WERI-Rb-1 (cell line): ENCODE measurements at regions not wholly inside any gene's neighbourhood (a gene's known extent, or its start where the extent isn't known, plus 50 kb on each side); places are given as distances from the start of the nearest gene placed in this dataset.
"Not testable (repeated sequence)": the region's sequence is repeated elsewhere in the genome, so short reads cannot be mapped to it uniquely, and the experiment has no call there.

Experiments used
- DNase-seq: peaks from one replicate; pipeline ENCODE4 v3.0.0-alpha.2; 2020
- H3K27ac ChIP-seq: fragments of 250-450 bp; sonication (Bioruptor Pico); 2 replicates; pipeline ENCODE4 v1.5.1; 2020; ENCODE audit warnings: mild to moderate bottlenecking, moderate library complexity
- H3K27me3 ChIP-seq: fragments of 250-450 bp; sonication (Bioruptor Pico); 2 replicates; pipeline ENCODE4 v1.5.1; 2021; ENCODE audit warnings: mild to moderate bottlenecking, low read depth, moderate library complexity; ENCODE audit not compliant: insufficient read depth, severe bottlenecking
- H3K36me3 ChIP-seq: fragments of 250-450 bp; sonication (Bioruptor Pico); 2 replicates; pipeline ENCODE4 v1.5.1; 2020; ENCODE audit warnings: mild to moderate bottlenecking, moderate library complexity
- H3K4me3 ChIP-seq: 2 replicates; pipeline ENCODE4 v1.5.1; 2011; ENCODE audit warnings: low read depth, mild to moderate bottlenecking, control low read depth, low read length
- H3K9me3 ChIP-seq: fragments of 250-450 bp; sonication (Bioruptor Pico); 2 replicates; pipeline ENCODE4 v1.5.1; 2021; ENCODE audit warnings: mild to moderate bottlenecking, moderate library complexity; ENCODE audit not compliant: severe bottlenecking
- TF ChIP-seq, protein P1 (sequence below): IDR thresholded peaks from 2 replicates; pipeline ENCODE4 v1.5.1; 2011; ENCODE audit warnings: low read depth, mild to moderate bottlenecking, control low read depth, inconsistent platforms, low read length

DNA sequence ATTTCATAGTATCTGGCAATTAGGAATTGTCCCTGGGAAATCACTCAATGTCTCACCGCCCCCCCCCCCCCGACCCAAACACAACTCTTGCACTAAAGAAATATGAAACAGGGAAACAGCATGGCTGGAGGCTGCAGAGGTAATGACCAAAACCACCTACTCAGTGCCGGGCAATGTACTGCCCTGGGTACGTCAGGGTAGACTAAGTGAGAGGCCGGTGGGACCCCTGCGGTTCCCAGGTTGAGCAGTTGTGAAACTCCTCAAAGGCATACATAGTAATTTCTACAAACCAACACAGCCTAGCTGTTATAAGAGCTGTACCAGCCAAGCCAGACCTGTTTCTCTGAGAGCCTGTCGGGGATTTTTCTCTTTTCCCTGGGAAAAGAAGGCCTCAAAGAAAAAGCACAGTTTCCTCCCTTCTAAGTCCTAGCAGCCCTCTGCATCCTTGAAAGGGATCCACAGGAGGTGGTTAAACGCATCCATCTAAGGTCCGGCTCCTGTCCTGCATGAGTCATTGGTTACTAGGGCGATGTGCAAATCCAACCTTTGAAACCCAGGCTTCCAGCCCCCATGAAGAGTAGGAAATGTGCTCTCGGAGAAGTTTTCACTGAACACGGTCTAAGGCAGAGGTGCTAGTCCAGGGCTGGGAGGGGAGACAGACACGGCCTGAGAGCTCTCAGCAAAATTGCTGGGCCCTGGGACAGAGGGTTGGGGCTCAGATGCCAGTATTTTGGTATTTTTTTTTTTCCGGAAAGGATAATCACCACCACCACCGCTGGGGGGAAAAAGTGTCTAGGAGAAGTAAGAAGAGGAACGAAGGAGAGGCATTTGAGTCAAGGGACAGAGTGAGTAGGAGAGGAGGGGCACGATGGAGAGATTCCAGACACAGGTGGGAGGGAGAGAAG is 172.8 kb downstream of the ATP6V0E2 start:
- not testable (repeated sequence) for H3K36me3 ChIP-seq, H3K27ac ChIP-seq, DNase-seq, H3K9me3 ChIP-seq, H3K27me3 ChIP-seq
- peak overlapping the region; percentile 68 for H3K4me3 ChIP-seq

DNA sequence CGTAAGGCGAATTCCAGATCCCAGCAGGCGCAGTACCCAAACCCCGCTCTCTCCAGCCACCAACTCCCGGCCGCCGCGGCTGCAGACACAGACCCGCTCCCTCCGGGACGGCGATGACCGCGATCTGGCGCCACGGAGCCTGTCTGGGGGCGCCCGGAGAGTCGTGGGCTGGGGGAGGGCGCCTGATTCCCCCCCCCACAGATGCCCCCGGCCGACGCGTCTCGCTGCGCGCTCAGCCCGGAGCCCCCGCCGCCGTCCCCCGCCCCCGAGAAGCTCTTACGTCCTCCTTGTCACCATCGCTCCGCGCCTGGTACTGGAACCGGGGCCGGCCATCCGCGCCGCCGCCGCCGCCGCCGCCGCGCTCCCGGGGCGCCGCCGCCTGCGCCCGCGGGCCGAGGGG is 173.6 kb downstream of the ATP6V0E2 start:
- peak overlapping the region; percentile 68 for H3K4me3 ChIP-seq
- H3K36me3 ChIP-seq, H3K27ac ChIP-seq, H3K9me3 ChIP-seq, H3K27me3 ChIP-seq: not testable (repeated sequence)
- peak; percentile 34 for DNase-seq

DNA sequence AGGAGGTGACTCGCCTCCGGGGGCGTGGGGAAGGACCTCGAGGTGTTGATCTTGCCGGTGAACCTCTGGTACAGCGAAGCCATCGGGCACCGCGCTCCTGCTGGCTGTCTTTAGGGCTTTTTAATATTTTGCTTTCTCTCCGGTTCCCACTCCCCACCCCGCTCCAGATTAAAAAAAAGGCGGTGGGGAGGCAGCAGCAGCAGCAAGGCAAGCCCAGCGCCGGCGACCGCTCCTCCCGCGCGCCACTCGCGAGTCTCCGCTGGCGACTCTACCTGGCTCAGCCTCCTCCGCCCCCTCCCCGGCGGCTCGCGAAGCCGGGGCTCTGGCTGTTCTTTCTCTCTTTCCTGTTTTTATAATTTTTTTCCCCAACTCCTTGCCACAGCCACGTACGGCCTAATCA is 174.0 kb downstream of the ATP6V0E2 start:
- H3K9me3 ChIP-seq, H3K27me3 ChIP-seq, H3K36me3 ChIP-seq: not testable (repeated sequence)
- peak overlapping the region; percentile 68 for H3K4me3 ChIP-seq
- peak overlapping the region; percentile 66 for H3K27ac ChIP-seq
- DNase-seq = peak; percentile 27

DNA sequence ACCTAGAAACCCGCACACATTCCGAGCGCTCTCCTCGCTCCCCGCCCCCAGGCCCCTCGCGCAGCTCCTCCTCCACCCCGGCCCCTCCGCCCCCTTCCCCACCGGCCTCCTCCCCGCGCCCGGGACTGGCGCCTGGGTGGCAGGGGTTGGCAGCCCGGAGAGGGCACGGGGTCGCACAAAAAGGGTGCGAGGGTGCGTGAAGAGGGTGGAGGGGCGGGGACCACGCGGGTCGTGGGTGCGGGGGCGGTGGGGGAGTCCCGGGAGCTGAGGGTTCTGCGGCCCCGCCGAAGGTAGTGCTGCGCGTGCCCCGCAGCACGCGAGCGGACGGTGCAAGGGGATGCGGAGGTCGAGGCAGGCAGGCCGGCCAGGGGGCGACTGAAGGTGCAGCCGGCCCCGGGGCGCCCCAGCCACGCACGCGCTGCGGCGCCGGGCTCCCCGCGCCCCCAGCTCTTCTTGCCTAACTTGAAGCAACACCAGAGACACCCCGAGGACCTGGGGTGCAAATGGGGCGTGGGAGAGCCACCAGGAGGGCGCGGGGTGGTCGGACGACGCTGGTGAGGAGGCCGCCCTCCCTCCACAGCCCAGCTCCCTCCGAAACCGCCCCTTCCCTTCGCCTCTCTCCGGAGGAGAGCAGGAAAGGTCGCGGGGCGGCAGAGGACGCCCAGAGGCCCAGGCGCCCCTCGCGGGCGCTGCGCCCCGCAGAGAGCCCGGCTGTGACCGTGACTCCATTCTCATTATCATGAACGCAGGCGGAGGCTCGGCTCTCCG is 174.7 kb downstream of the ATP6V0E2 start:
- Histone ChIP-seq H3K27ac (peak overlapping the region; percentile 75), H3K4me3 (peak overlapping the region; percentile 68)
- not testable (repeated sequence) for H3K9me3 ChIP-seq, H3K36me3 ChIP-seq, H3K27me3 ChIP-seq
- peak; percentile 38 for DNase-seq

DNA sequence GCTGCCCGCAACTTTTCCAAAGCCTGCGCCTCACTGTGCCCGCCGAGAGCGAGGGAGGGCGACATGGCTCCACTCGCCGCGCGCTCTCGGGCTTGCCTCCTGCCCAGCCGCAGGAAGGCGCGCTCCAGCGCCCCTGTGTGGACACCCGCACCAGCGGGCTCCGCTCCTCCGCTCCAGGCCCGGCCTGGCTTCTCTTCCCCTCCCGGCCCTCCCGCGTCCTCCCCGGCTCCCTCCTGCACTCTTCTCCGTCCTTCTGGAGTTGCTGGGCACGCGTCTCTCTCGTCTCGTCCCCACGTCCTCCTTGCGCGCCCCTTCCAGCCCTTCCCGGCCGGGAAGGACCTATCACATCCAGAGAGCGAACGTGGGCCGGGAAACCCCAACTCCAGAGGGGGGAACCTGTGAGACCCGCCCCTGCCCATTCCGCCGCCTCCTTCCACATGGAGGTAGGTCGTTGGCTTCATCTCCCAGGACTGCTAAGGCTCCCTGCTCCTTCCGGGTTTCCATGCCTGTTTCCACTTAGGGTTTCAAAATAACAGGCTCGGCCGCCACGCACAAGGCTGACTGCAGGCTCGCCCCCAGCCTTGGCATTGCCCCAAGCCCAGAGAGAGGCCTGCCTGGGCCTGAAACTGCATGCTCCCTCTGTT is 175.4 kb downstream of the ATP6V0E2 start:
- peak overlapping the region; percentile 68 for H3K4me3 ChIP-seq
- H3K27me3 ChIP-seq, H3K9me3 ChIP-seq, H3K36me3 ChIP-seq: not testable (repeated sequence)
- peak overlapping the region; percentile 75 for H3K27ac ChIP-seq
- DNase-seq = peak; percentile 81
- TF ChIP-seq, protein P1, sequence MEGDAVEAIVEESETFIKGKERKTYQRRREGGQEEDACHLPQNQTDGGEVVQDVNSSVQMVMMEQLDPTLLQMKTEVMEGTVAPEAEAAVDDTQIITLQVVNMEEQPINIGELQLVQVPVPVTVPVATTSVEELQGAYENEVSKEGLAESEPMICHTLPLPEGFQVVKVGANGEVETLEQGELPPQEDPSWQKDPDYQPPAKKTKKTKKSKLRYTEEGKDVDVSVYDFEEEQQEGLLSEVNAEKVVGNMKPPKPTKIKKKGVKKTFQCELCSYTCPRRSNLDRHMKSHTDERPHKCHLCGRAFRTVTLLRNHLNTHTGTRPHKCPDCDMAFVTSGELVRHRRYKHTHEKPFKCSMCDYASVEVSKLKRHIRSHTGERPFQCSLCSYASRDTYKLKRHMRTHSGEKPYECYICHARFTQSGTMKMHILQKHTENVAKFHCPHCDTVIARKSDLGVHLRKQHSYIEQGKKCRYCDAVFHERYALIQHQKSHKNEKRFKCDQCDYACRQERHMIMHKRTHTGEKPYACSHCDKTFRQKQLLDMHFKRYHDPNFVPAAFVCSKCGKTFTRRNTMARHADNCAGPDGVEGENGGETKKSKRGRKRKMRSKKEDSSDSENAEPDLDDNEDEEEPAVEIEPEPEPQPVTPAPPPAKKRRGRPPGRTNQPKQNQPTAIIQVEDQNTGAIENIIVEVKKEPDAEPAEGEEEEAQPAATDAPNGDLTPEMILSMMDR = 0 out of 2 replicates have a peak, but pooled peaks have one; percentile 10

DNA sequence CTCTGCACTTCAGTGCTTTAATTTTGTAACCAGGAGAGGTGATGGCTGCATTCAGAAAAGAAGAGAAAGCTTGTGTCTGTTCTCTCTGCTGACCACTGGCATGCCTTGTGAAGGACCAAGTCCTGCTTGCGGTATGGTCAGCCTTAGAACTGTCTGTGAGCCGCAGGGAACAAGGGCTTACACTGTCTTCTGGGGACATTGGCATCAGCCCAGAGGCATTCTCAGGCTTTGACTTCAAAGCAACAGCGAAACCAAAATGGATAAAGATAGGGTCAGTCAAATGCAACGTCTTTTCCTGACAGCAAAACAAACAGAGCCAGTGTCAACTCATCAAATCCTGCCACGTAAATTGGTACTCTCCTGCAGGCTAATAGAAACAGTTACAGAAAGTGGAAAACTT is 179.6 kb downstream of the ATP6V0E2 start:
- not testable (repeated sequence) for H3K27ac ChIP-seq, DNase-seq, H3K27me3 ChIP-seq, H3K9me3 ChIP-seq, H3K36me3 ChIP-seq, H3K4me3 ChIP-seq

DNA sequence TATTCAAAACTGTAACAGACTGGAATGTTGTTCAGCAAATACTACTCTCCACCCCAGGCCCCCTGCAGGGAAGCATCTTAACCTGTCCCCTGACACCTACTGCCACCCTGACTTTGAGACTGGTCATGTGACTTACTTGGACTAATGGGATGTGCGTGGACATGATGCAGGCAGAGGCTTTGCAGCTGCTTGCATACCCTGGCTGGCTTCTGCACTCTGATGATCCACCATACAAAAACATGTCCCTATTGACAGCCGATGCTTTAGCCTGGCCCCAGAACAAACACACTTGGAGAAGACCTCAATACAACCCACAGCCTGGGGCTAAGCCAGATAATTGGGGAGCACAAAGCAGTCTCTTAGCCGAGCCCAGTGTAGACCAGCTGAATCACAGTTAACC is 180.5 kb downstream of the ATP6V0E2 start:
- H3K27me3 ChIP-seq, H3K36me3 ChIP-seq, H3K9me3 ChIP-seq, H3K27ac ChIP-seq, DNase-seq, H3K4me3 ChIP-seq: not testable (repeated sequence)

DNA sequence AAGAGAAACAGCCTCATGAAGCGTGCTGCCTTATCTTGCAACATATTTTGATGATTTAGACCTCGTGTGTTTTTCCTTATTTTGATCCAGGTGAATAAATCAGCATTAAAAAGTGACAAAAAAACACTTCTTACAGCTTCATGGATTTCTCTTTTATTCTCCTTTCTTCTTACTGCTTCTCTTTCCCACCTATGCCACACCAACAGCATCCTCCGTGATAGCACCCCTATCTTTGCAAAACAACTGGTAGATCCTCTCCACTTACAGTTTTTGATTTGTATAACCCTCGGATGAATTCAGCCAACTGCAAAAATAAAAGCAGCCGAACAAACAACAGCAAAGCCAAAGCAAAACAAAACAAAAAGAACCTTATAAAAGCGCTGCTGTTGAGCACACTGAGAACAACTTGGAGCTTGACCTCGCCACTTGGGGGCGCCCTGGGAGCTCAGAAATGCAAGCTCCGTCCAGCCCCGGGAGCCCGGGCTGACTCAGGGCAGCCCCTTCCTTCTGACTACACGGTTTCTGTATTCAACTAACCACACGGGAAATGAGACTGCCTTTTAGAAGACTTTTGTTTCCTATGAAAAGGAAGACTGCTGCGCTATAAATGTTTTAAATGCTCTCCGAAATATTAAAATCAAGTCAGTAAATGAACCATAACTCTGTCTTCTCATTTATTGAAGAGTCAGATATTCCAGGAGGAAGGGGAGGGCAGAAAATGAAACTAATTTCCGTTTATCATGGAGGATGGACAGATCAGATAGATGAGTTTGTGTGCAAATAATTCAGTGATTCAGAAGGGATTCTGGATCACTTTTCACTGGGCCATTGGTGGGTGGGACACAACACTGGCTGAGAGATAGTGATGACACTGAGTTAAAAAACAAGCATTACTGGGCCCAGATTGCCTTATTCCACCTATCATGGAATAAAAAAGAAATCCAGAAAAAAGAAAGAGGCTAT is 186.8 kb downstream of the ATP6V0E2 start:
- DNase-seq = peak; percentile 85
- not testable (repeated sequence) for H3K9me3 ChIP-seq, H3K4me3 ChIP-seq, H3K27ac ChIP-seq, H3K36me3 ChIP-seq, H3K27me3 ChIP-seq
- TF ChIP-seq, protein P1 = peak; percentile 28; the same call in 1 of the 2 replicates

DNA sequence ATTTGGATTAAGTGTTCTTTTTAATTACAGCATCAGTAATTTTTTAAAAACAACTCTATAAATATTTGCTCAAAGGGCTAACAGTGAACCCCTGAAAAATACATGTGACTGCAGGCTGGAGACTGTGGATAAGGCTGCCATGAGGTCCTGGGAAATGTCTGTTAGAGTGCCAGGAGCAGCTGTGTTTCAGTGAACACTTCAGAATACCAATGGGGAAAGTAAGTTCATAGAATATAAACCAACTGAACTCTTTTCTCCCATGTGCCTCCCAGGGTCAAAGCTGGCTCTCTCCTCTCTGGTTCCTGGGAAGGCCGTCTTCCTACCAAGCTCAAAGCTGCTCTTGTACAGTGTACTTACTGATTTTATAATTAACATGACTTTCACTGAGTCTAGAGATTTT is 189.4 kb downstream of the ATP6V0E2 start:
- not testable (repeated sequence) for H3K36me3 ChIP-seq, H3K27me3 ChIP-seq, H3K27ac ChIP-seq, H3K9me3 ChIP-seq, DNase-seq, H3K4me3 ChIP-seq

DNA sequence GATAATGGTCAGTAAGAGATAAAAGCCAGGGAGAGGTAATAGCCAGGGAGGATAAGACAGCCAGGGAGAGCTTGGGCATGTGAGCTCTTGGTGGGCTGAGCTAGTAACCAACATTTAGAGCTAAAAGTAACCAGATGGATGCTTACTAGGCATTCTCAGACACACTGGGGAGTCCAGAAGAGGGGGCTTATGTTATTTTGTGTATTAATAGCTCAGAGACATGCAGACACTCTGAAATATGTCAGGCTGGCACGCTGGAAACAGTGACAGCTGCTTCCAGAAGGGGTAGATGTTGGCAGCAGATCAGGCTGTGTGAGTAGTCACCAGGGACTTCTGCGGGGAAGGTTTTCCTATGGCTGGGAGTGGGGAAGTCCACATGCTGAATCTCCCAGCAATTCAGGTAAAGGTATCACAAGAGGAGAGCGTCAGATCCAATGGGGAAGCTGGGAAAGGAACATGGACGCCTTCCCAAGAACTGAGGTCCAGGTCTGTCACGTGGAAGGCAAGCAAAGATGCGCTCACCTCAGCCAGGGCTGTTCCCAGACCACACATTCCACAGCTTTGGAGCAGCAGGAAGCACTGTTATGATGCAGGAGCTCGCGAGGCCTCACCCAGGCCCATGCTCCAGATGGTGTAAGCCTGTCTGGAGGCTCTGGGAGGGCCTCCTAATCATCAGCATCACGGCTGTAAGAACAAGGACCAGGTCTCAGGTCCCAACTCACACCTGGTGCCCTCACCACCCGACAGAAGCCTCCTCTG is 196.0 kb downstream of the ATP6V0E2 start:
- not testable (repeated sequence) for H3K4me3 ChIP-seq, DNase-seq, H3K9me3 ChIP-seq, H3K27ac ChIP-seq, H3K36me3 ChIP-seq, H3K27me3 ChIP-seq

DNA sequence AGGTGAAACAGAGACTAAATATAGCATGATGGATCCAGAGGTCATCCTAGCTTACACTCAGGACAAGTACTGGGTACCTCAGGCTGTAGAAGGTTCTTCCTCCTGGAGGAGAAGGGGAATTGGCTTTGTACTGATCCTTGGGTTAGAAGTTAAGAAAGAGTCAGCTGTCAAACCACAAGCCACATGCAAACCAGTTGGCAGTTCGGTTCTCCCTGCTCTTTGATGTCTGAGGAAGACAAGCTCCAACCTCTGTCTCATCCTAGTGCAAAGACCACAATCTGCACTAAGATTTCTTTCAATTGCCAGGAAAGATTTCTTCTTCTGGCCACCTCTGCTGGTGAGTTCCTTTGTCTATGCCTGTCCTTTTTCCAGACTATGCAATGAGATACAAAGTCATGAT is 203.8 kb downstream of the ATP6V0E2 start:
- not testable (repeated sequence) for H3K9me3 ChIP-seq, H3K27ac ChIP-seq, H3K4me3 ChIP-seq, H3K27me3 ChIP-seq, DNase-seq, H3K36me3 ChIP-seq
